PC-3 (cell line): ENCODE measurements at regions not wholly inside any gene's neighbourhood (a gene's known extent, or its start where the extent isn't known, plus 50 kb on each side); places are given as distances from the start of the nearest gene placed in this dataset.

Experiments used
- CTCF ChIP-seq: fragments of 300-600 bp; sonication (generic); conservative IDR thresholded peaks from 2 replicates; pipeline ENCODE4 v1.5.1; 2017; ENCODE audit warnings: antibody characterized with exemption, low read depth, mild to moderate bottlenecking, low read length
- EZH2 ChIP-seq: fragments of 300-600 bp; sonication (generic); IDR thresholded peaks from one replicate; pipeline ENCODE4 v1.6.1; 2017; ENCODE audit warnings: antibody characterized with exemption, mild to moderate bottlenecking, low read length; ENCODE audit not compliant: unreplicated experiment
- EZH2phosphoT487 ChIP-seq: fragments of 300-600 bp; sonication (generic); IDR thresholded peaks from 2 replicates; pipeline ENCODE4 v1.6.1; 2018; ENCODE audit warnings: mild to moderate bottlenecking, antibody characterized with exemption, low read length, borderline replicate concordance

- TF ChIP-seq CTCF, result no peak
- no peak for TF ChIP-seq EZH2phosphoT487
- TF ChIP-seq EZH2, result no peak
These were observed 376.5 kb downstream of the HNRNPD start for GRCh38 chr4:81997313-81997712.
